CD4-positive, alpha-beta T cell treated with Interleukin-6 at 100 ng/mL for 8 hours (primary cell): ENCODE measurements at regions not wholly inside any gene's neighbourhood (a gene's known extent, or its start where the extent isn't known, plus 50 kb on each side); places are given as distances from the start of the nearest gene placed in this dataset.
A peak's percentile ranks its signal among the peaks of the same experiment; 100 is the strongest.
"Not testable (repeated sequence)": the region's sequence is repeated elsewhere in the genome, so short reads cannot be mapped to it uniquely, and the experiment has no call there.

Experiments
- DNase-seq: peaks from one replicate; pipeline ENCODE4 v3.0.0-alpha.2; 2020; ENCODE audit warnings: mixed read lengths, low spot score

DNA sequence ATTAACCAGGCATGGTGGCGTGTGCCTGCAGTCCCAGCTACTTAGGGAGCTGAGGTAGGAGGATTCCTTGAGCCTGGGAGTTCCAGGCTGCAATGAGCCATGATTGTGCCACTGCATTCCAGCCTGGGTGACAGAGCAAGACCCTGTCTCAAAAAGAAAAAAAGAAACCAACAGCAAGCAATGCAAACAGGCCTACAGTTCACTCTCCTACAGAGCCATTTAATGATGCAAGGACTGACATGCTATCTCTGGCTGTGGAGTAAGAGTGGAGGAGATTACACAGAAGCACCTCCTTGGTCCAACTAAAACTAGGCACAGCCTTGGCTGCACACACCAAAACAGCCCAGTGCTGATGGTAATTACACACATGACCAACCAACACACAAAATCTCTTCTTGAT lies 127.5 kb upstream of the SOD1 start:
- no peak for DNase-seq

DNA sequence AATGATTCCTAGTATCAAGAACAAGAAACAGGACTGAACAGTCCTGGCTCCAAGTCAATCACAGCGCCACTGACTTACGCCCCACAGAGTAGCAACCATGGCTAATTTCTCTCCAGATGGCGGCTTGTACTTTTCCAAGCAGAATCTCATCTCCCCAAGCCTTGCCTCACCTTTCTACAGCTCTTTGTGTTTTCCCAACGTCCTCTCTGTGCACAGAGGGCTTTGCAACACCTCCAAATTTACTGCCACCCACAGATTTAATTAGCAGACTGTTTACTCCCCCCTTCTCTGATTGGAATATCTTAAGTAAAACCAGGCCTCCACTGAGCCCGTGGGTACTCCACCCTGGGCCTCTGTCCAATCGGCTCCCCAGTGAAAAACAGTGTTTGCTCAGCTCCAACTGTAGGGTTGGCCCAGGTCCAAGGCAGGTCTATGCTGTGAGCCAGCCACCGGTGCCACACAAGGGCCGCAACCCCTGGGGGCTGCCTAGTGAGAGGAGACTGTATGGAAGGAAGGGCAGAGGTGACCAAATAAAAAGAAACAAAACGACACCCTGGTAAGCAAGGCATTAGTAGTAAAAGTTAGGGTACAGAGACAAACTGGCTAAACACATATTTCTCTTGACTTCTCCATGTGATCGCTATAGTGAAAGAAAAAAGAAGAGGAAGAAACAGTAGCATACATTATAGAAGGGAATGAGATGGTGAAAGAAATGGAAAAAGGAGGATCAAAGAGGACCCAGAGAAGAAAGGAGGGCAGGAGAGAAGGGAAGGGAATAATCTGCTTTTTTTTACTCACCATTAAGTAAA lies 128.4 kb upstream of the SOD1 start:
- no peak for DNase-seq

DNA sequence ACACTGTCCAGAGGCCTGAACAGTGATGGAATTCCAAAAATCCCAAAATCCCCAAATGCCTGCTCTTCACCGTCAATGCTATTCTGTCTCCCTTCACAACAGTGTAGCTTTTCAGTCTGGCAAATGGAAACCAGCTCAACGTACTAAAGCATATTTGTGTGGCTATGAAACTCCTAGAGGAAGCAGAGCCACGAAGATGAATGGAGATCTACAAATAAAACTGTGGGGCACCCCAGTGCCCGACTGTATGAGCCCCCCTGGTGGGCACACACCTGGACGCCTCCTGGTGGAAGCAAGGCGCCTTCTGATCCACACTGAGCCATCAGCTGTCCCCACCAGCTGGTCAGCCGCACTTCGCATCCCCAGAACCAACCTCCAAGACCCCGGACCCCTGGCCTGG lies 129.1 kb upstream of the SOD1 start:
- no peak for DNase-seq

DNA sequence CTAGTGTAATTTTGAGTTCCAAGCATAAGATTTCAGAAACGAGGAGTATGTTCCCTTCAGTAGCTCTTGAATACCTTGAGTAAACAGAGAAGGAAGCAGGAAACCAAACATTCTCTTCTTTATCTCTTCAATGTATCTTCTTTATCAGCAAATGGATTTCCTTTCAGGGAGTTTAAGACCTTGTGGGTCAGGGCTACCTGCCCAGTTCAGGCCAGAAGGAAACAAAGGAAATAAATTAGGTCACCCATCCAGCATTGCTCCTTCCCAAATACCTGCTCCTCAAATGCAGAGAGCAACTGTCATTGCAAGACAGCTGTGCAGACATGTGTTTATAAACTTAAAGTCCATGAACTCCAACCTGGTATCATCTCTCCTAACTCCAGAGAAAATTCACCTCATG lies 130.1 kb upstream of the SOD1 start:
- no peak for DNase-seq

DNA sequence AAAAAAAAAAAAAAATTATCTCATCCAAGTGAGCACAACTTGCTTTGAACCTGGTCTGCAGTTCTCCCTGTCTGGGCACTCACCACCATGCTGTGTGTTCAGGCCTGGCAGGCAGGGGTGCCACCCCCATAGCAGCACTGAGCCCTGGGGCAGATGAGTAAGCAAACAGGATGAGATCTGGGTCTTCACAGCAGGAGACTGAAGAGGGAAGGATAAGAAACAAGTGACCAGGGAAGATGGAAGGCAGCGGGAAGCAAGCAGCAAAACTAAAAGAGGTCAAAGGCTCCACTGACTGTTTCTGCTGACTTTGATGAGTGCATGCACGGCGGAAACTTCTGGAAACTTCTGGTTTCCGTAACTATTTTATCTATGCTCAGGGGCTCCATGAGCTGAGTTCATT lies 133.5 kb upstream of the SOD1 start:
- DNase-seq, result no peak

DNA sequence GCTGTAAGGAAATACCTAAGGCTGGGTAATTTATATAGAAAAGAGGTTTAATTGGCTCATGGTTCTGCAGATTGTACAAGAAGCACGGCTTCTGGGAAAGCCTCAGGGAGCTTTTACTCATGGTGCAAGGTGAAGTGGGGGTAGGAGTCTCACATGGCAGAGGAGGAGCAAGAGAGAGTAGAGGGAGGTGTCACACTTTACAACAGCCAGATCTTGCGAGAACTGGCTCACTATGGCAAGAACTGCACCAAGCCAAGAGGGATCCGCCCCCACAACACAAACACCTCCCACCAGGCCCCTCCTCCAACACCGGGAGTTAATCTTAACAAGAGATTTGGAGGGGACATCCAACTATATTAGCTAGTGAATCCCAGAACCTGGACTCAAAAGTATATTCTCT lies 135.4 kb upstream of the SOD1 start:
- DNase-seq, result no peak

DNA sequence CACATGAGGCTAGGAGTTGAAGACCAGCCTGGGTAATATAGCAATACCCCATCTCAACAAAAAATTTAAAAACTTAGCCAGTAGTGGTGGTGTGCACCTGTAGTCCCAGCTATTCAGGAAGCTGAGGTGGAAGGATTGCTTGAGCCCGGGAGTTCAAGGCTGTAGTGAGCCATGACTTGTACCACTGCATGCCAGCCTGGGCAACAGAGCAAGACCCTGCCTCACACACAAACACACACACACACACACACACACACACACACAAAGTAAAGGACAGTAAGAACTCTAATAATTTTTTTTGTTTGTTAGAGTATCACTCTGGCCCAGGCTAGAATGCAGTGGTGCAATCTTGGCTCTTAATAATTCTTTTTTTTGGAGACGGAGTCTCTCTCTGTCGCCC lies 138.0 kb upstream of the SOD1 start:
- DNase-seq, result no peak

DNA sequence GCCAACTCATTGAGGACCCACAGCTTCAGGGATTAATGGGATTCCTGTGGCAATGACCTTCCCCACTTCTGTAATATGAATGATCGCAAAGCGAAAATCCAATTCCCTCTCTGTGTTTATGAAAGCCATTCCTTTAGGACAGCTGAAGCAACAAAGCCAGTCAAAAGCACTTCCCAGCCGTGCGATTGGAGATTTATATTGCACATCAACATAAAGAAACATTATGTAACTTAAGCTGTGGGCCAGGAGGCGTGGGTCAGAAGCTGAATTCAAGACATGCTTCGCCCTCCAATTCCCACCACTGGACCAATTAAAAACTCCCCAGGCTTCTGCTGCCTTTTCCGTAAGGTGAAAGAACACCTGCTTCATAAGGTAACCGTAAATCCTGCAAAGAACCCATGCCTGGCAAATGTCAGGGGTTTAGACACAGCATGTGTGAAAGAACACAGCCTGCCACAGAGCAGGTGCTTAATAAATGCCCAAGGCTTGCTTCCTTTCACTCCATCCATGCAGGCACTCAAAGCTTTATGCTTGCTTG lies 138.9 kb upstream of the SOD1 start:
- no peak for DNase-seq

DNA sequence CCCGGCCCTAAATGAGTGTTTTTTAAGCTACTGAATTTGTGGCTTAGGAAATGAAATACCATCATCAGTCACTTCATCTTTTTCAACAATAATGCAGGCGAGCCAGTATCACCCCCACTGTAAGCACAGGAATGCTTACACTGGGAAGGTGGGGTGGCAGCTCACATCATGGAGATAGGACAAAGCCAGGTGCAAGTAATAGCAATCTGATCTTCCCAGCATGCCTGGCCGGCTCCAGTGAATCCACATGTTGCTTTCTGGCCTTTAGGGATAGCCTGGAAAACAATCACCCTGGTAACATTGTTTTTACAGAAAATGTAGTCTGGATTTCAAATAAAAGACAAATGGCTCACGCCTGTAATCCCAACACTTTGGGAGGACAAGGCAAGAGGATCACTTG lies 140.9 kb upstream of the SOD1 start:
- no peak for DNase-seq

DNA sequence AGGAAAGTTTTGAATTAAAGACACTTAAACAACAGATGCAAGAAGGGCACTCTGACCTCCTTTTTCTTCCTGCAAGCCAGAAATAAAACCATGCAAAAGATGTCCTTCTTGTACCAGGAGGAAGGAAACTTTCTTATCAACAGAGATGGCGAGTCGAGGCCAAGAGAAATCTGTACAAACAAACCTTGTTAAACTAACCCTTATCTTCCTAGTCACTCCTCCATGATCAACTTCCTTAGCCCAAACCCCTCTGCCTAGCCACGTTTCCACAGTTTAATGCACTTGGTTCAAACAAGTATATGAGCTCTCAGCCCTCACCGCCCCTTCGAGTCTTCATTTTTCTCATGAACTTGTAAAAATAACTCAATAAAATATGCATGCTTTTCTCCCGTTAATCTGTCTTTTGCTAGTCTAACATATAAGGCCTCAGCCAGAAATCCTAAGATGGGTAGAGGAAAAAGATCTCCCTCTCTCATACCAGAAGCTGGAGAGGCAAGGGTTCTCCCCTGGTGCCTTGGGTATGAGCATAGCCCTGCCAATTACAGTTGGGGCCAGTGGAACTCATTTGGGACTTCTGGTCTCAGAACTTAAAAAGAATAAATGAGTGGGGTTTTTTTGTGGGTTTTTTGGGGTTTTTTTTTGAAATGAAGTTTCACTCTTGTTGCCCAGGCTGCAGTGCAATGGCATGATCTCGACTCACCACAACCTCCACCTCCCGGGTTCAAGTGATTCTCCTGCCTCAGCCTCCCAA lies 141.7 kb upstream of the SOD1 start:
- no peak for DNase-seq

DNA sequence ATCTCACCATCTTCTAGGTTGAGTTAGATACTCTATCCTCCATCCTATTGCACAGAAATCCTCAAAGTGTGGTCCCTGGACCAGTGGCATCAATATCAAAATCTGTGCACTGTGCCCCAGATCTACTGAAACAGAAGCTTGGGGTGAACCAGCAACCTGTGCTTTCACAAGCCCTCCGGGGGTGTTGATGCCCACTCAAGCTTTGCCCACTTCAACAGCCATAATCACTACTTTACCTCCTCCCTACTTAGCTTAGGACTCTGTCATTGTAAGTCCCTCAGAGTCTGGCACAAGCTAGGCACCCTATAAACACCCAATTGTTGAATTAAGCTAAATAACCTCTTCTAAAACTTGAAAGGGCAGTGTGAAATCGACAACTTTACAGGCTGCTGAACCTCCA lies 144.2 kb upstream of the SOD1 start:
- no peak for DNase-seq

DNA sequence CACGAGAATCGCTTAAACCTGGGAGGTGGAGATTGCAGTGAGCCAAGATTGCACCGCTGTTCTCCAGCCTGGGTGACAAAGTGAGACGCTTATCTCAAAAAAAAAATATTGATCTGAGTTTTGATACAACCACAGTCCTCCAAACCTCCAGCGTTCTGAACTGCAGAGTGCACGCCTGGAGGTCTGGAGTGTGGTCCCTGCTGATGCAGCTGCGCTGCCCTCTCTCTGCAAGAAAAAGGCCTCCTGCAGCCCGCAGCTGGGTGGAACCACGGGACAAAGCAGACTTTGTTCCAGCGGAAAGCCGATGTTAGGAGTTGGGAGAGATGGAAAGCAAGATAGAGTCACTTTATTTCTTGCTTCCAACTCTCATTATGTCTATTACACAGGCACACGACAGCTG lies 144.9 kb upstream of the SOD1 start:
- no peak for DNase-seq

DNA sequence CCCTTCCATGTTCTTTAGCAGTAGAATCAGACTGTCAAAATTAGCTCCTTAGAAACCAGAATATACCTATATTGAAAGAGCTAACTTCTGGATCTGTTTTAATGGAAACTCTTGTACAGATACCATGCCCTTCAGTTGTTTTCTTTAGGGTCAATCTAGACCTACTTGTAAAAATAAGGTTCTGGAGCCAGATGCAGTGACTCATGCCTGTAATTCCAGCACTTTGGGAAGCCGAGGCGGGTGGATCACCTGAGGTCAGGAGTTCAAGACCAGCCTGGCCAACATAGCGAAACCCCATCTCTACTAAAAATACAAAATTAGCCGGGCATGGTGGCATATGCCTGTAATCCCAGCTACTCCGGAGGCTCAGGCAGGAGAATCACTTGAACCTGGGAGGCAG lies 146.0 kb upstream of the SOD1 start:
- not testable (repeated sequence) for DNase-seq

DNA sequence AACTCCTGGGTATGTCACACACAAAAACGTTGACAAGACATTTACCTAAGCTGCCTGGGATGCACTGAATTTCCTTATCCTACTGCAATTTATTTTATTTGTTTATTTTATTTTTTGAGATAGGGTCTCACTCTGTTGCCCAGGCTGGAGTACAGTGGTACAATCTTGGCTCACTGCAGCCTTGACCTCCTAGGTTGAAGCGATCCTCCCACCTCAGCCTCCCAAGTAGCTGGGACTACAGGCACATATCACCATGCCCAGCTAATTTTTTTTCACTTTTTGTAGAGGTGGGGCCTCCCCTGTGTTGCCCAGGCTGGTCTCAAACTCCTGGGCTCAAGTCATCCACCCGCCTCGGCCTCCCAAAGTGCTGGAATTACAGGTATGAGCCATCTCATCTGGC lies 147.5 kb upstream of the SOD1 start:
- DNase-seq, result not testable (repeated sequence)

DNA sequence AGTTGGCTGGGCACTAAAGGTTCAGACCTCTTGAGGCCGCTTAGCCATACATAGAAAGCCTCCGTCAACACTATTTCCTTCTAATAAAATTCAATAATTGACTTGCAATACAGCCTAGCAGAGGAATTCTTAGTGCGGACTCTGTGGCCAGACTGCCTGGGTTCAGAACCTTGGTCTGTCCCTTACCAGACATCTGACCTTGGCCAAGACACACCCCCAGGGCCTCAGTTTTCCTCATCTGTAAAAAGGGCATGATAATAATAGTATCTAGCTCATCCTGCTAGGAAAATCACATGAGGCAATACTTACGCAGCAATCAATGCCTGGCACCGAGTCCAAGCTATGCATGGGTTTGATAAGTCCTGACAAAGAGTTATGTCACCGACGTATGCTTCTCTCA lies 148.2 kb upstream of the SOD1 start:
- no peak for DNase-seq

DNA sequence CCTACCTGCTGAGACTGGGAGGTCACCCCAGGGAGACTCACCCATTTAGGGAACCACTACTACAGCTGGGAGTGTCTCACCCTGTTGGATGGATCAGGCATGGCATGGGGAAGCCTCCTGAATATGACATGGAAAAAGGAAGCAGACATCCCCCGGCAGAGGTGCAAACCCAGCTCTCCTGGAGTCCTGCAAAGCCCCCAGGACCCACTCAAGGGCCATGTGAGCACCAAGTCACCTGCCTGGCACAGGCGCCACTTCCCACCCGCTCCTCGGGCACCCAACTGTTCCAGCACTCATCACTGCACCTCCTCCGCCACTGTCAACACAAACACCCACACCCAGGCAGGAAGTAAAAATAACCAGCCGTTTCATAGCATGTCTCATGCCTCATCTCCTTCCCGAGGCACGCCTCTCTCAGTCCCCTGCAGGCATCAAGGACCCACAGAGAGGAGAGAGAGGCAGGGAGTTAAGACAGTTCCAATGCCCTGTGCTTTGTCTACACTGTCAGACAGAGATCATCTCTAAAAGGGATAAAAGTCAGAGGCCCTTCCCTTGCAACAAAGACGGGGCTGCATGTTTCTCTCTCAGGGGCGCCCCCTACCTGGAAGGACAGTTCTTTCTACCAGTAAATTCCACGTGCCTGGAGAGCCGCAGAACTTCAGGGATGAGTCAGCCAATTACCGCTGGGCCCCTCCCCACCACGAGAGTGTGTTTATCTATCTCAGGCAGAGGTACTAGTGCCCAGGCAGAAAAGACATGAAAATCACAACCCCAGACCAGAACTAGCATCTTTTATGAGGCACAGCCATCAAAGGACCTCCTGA lies 150.1 kb upstream of the SOD1 start:
- DNase-seq, result peak; percentile 77

DNA sequence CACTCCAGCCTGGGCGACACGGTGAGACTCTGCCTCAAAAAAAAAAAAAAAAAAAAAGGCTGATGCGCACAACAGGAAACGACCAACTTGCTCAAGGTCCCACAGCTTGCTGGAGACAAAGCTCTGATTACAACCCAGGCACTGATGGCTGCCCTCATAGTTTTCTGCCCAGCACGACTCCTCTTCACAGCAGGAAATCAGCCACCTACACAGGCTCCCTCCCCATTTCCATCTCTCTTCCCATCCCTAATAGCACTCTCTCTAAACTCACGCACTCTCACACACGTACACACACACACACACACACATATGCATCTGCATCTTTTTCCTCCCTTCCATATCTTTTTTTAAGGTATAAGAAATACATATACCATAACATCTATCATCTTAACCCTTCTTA lies 153.5 kb upstream of the SOD1 start:
- peak; percentile 16 for DNase-seq

DNA sequence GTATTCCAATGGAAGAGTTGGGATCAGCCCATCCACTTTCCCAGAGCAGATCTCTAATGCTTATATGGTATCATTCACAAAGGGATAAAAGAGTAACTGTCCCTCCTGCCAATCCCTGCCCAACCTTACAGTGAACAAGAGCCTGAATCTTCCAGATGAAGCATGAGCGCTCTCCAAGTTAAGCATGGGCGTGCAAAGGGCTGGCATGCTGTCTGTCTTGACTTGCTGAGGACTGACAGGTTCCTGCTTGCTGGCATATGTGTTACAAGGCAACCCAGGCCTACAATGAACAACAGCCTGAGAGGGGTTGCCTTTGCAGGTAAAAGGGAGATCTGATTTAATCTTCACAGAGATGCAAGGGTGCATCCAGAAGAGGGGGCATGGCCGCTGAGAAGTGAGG lies 155.6 kb upstream of the SOD1 start:
- no peak for DNase-seq

DNA sequence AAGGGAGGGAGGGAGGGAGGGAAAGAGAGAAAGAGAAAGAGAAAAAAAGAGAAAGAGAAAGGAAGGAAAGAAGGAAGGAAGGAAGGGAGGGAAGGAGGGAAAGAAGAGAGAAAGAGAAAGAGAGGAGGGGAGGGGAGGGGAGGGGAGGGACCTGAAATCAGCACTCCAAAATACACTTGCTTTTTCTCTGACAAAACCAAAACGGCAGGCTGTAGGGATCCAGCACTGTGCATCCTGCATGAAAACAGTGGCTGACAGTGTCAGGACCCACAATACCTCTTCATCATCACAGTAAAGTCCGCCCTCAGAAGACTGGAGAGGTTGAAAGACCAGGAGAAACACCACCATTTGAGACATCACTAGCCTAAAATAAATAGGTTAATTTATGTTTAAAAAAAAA lies 156.0 kb upstream of the SOD1 start:
- no peak for DNase-seq

DNA sequence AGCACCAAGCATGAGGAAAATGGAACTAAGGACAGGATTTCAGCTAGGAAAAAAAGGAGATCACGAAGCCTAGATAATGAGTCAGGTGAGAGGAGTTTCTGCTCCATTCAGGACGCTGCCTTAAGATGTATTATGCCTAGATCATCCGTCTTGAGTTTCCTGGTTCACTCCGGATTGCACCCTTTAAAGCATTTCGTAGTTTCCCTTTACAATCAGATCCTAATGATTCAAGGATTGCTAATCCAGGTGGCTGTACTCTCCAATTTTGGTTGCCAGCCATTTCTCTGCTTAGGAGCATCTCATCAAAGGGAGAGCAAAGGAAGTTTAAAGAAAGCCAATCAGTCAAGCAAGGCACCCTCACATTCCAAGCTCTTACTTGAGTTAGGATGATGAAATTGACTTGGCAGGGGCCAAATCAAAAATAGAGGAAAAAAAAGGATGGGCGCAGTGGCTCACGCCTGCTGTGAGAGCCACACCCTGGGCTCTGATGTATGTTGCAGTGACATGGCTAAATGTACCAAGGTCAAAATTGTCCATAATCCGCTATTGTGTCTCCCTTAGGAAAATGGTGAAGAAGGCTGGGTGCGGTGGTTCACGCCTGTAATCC lies 156.9 kb upstream of the SOD1 start:
- DNase-seq, result no peak

DNA sequence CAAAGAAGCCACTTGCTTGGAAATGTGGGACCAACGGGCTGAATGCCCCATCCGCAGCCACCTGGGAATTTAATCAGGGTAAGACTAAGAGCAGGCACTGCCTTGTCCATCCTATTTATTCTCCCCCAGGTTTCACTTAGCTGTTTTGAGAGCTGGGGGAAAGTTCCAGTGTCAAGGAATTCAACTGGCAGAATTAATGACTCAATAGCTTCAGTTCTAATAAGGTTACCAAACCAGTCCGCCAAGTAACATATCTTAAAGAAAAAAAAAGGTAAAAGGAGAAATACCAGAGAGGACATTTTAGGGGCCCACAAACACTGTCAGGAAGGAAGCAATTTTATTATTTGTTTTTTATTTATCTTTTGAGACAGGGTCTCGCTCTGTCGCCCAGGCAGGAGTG lies 157.6 kb upstream of the SOD1 start:
- DNase-seq, result no peak

DNA sequence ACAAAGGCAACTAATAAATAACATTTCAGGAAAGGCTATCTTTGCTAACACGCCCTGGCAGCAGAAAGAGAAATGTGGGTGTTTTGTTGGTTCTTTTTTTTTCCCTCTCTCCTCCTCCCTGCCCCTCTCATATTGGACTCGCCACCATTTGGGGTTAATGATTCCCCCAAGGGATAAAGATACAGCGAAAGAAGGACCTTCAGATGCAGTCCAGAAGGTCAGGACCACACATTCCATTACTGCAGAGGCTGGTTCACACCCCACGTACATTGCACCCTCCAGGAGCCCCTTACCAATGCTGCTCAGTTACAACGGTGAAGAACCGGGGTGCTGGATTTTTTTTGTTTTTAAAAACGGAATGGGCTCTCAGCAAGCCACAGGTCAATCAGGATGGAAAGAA lies 156.9 kb upstream of the TIAM1 start:
- DNase-seq, result no peak
